ENCODE measurements at regions not wholly inside any gene's neighbourhood (a gene's known extent, or its start where the extent isn't known, plus 50 kb on each side); places are given as distances from the start of the nearest gene placed in this dataset.
A peak's percentile ranks its signal among the peaks of the same experiment; 100 is the strongest.

DNA sequence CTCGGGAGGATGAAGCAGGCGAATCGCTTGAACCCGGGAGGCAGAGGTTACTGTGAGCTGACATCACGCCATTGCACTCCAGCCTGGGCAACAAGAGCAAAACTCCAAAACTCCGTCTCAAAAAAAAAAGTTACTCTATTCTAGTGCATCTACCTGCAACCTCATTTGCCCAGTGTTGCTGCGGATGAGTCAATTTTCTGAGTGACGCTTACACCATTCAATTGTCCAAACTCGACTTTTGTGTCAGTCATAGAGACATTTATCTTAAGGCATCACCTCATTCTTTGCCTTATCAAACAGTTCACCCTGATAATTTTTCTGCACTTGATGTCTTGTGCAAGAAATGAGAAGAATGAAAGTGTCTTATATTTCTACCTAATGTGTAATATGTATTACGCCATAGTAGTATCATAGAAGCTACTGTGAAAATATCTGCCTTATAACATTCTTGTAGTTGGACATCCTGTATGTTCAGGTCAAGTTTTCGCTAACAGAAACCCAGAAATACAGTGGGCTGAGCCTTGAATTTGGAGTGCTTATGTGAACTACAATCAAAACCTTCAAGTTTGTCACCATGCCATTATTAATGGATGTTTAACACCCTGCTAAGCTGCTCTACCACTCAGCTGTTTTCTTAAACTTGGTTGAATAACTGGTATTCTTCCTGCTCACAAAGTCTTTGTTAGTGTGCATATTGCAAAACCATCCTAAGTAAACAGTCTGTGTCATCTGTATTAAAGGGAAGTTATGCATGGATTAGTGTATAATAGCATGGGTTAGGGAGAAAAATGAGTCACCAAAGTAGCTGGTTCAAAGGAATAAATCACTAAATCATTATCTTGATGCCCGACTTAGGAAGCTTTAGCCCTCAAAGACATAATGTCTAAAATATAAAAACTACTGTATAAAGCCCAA is 531.0 kb upstream of the NR2F2 start:
- DNase-seq: no peak

- DNase-seq: no peak
Observed at GRCh38 chr15:95804484-95804883, 526.0 kb upstream of the NR2F2 start.

- DNase-seq: no peak
Observed at GRCh38 chr15:95812491-95812890, 518.0 kb upstream of the NR2F2 start.

GRCh38 chr15:95814908-95815307 is 515.6 kb upstream of the NR2F2 start:
- no peak for DNase-seq

DNA sequence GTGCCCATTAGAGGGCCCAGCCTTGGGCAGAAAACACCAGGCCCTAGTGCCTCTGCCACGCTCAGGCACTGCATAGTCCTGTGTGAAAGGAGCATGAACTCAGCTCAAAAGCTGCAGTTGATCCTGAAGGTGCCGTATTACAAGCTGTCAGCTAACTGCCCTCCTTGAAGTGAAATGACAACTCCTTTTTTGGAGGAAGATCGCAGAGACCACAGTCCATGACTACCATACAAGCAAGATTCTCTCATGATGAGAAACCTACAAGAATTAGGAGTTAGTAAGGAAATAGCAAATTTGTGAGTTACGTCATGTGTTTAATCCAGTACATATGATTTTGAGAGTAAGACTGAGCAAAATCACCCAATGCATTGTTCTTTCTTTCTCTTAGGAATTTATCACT is 513.9 kb upstream of the NR2F2 start:
- DNase-seq: no peak

GRCh38 chr15:95822961-95823360 is 507.5 kb upstream of the NR2F2 start:
- no peak for DNase-seq

GRCh38 chr15:95825208-95825607 is 505.3 kb upstream of the NR2F2 start:
- DNase-seq: no peak

DNA sequence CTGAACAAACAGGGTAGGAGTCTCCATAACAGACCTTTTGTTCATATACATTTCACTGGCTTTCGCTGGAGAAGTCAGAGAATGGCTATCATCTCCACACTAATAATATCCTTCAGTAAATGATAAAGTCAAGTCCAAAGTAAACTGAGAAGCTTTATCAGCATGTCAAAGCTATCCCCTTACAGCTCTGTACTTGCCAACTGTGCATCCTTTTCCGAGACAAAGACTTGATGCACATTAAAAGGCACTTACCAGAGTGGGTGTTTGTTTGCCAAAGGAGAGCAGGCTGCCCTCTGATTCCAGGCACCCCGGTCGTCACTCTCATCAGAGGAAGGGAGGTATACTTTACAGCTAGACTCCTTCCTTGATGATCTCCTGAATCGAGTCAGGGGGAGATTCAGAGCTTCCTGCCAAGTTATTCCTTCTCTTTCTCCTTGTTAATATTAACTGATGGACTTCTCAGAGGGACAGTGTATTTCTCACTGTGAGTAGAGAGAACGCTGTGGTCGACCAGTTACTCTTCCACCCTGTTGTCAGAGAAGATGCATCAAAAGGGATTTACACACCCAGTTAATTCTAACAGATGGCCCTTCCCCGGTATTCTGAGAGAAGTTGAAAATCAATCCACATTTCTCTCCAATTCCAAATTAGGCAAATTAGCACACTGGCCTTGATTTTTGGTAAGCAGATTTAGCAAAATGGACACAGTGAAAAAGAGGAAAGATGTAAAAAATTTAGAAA is 504.7 kb upstream of the NR2F2 start:
- DNase-seq: no peak

DNA sequence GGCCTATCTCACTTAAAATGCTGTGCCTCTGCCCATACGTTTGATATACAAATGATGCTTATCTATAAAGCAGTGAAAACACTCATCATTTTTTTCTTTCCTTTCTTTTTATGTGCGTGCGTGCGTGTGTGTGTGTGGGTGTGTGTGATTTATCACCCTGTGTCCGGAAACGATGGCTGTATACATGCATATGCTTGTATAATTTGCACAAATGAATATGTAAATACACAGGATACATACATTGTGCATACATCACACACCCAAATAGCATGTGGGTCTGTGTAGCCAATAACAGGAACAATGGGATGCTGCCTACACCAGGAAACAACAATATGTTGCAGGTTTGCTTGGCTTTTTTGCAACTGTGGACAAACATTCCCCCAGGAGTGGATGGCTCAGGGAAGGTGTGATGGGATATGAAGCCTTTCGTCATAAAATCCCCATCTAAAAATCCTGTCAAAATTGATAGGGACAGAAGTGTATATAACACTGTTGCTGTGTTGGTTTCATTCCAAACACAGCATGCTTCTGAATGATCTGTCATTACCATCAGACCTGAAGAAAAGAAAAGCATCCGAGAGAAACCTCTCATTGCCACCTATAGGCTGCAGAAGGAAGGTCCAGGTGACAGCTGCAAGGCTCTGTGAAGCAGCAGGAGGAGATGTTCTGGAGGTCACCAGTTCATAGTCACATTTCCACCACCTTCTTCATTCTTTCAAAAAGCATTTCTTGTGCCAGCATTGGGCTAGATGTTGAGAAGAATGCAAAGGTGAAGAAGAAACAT is 503.9 kb upstream of the NR2F2 start:
- DNase-seq: no peak

DNA sequence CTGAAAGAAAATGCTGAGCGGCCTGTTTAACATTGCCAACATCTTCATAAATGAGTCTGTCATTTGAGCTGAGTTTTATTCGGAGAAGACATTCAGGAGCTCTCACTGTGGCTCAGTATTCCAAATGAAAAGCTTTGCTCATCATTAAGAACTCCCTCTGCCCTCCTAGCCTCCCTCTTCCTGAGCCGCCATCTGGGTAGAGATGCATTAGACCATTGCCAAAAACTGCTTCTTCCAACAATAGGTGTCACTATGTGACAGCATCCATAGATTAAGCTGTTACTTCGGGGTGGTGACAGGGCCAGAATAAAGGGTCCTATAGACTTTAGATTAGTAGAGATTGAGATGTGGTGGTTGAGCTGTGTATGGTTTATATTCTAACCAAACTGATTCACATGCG is 501.4 kb upstream of the NR2F2 start:
- no peak for DNase-seq

DNA sequence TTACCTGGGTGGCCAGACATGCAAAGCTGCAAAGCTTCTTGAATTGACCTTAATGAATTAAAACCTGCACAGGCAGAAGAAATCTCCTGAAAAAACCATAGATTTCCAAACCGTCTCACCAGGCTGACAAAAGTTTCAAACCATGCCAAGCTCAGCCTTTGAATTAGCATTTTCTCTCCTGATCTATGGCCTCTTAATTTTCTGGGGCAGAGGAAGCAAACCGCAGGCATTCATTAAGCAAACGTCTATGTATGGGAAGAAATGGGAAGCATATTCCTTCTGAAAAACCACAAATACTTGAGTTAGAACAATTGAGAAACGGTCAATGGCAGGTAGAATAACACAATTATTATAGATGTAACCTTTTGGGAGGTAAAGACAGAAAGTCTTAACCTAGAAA is 500.2 kb upstream of the NR2F2 start:
- no peak for DNase-seq

GRCh38 chr15:95832668-95833067 is 497.8 kb upstream of the NR2F2 start:
- DNase-seq: no peak

DNA sequence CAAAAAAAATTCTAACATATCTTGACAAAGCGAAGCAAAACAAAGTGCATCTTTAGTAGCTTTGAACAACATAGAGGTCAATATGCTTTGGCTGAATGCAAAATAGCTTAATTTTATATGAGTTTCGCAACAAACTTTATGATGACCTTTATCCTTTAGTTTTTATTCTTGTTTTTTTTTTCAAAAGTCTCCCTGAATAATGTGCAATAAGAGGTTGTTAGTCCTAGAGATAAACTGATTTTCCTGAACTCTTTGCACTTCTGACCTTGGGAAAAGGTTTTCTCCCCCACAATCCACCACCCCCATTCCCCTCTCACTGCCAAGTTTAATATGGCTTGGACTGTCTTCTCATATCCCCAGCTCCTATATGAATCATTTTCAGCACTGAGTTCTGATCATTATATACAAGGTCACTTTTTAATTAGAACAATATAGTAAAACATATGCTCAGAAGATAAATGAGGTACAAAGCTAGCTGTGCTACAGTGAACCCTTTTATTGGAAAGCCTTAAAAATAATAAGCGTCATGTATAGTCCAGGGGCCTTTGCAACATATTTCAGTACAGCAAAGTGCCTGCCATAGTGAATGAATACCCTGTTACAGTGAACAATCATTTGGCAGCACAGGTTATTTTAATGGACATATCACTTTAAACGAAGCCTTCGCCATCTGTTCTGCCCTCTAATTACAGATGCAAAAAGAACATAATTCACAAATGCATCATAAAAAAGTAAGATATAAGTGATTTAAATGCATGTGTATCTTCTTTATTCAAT is 496.3 kb upstream of the NR2F2 start:
- no peak for DNase-seq

DNA sequence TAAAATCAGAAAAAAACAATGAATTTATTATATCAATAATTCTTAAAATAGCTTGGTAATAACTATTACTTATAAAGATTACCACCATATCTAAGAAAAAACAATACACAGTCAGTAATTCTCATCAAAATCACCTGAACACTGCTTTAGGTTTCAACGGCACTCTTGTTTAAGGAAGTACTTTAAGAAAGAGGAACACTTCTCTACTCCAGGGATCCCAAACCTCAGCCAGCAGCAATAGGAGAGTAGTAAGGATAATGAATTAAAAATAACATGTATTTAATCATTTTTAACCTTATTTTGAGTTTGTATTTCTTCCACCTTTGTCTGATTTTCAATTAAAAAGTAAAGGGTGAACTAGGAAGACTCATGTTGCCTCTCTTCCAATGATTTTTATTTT is 494.0 kb upstream of the NR2F2 start:
- no peak for DNase-seq

GRCh38 chr15:95837341-95838004 is 493.0 kb upstream of the NR2F2 start:
- no peak for DNase-seq

DNA sequence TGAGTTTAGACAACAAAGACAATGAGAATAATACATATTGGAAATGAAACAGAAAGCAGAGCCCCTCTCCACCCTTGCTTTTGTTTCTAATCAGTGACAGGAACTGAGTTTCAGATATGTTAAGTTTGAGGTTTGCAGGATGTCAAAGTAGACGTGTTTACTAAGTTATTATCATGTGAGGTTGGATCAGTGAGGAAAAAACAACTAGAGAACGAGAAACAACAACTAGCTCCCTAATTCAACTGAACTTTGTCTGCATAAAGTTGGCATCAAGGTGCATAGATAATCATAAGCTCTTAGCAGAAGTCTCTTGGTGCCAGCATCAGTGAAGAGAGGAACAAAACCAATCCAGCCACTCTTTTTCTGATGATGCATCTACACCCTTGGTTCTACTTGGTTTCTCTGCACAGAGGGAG is 491.1 kb upstream of the NR2F2 start:
- DNase-seq: no peak

DNA sequence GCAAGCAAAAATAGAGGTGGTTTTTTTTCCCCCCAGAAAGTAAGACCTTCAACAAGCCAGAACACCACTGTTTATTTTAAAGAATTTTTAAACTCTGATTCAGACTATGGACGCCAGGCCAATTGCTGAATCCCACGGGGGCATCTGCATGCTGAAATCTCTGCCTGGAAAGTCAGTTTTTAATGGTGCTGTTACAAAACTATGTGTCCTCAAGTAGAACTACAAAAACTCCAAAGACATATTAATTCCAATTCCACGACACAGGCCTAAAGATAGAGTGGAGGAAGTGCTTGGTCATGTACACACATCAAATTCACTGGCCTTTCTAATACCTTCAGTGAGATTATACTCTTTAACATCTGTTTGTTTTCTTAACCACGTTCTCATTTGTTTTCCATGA is 490.5 kb upstream of the NR2F2 start:
- peak; percentile 64 for DNase-seq

- no peak for DNase-seq
Observed at GRCh38 chr15:95840855-95841254, 489.6 kb upstream of the NR2F2 start.

- DNase-seq: no peak
Observed at GRCh38 chr15:95842576-95842975, 487.9 kb upstream of the NR2F2 start.

DNA sequence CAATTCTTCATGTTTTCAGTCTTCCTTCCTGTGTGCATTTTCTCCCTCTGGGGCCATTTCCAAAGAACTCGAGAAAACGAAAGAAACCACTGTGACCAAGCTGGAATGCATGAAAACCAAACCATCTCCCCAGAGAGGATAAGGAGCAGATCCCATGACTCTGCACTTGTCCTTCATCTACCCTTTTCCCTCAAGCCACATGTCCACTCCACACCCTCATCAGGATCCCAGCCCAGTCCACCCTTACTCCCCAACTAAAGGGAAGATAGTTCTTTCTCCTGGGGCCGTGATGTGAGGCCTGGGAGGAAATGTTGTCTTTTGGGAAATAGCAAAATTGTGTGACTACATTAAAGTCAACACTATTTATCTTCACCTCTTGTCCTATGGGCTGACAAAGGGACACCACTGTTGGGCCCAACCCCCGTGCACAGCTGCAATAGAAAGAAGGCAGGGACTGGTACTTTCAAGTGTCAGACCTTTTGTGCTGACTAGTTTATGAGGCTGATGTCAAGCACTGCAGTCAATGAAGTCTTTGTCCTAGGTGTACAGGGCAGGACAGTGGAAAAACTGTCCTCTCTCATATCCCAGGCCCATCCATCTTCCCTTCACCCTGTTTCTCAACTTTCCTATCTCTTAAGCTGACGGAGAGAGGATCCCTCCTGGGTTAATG is 487.1 kb upstream of the NR2F2 start:
- DNase-seq: no peak

- DNase-seq: no peak
Observed at GRCh38 chr15:95845862-95846515, 484.5 kb upstream of the NR2F2 start.
